HTERT RPE-1 (cell line): ENCODE measurements at regions not wholly inside any gene's neighbourhood (a gene's known extent, or its start where the extent isn't known, plus 50 kb on each side); places are given as distances from the start of the nearest gene placed in this dataset.

Source experiments
- in situ Hi-C: fragments of 300-500 bp; cut with MboI; formaldehyde crosslinking; loops from 4 replicates; pipeline ENCODE4 v1.14.3; 2020; ENCODE audit warnings: low sequenced_read_pairs

DNA sequence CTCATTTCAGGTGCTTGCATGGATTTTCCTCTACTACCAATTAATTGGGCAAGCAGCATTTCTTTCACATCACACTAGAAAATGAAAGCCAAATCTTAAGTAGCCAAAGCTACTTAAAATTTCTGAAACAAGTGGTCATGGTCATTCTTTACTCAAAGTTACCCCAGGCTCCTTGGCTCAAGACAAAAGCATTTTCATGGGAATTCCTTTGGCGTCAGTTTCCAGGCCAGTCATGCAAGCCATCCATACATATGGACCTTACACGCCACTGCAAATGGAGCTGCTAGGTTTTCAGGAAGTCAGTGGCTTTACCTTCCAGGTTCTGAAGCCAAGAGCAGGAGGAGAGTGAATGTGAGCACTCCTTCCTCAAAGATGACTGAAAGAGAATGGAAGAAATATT lies 83.7 kb upstream of the IL12A start:
- in situ Hi-C loops, result no loop called here

DNA sequence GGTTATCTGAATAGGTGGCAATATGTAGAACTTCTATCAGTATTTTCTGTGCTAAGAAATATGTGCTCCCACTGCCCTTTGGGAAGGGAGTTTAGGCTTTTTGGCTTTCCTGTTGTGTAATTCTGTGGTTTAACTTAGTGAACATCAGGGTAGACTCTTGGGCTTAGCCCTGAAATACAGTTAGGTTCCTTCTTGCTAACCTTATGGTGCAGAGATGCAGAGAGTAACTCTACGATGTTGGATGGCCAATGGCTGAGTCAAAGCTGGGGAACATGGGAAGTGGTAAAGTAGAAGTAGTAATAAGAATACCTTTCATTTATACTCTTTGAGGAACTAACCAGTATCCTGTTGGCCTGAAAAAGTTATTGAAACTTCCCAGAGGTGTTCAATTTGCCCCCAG lies 80.8 kb upstream of the IL12A start:
- in situ Hi-C loops, result no loop called here

DNA sequence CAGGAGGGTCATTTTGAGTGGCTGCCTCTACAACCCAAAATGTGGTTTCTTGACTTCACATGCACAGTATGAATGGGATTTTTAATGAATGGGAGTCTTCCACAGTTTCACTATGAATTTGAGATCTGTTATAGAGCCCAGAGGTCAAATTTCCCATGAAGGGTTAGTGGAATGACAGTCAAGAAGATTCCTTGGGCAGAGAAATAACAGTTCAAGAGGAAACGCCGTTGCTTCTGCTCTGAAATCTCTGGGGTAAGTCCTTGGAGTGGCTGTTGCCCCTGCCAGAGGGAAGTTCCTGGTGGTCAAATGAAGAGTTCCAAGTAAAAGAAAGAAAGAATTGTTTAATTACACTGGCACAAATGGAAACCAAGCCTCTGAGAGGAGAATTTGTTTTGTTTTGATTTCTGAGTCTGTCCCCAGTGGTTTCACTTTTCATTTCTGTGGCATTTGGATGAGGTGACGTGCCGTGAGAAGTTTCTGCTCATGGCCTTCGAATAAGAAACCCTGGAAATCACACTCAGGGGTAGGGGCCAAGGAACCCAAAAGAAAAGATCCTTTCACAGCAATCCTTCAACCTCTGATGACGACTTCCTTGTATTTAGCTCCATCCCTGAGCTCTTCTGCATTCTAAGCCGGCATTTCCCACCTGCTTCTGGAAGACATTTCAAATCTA lies 77.5 kb upstream of the IL12A start:
- in situ Hi-C loops, result no loop called here

DNA sequence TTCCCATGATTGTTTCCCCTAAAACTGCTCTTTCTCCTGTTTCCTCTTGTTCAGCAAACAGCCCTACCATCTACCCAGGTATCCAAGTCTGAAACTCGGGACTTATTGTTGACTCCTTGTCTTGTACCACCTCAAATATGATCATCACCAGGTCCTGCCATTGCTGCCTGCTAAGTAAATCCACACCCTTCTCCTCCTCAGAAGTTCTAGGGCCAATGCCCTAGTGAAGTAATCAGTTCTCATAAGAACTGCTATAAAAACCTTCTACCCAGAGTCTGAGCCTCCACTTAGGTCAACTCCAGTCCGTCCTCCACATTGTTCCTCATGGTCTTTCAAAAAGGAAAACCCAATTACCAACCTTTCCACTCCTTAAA lies 77.0 kb upstream of the IL12A start:
- in situ Hi-C loops, result no loop called here

DNA sequence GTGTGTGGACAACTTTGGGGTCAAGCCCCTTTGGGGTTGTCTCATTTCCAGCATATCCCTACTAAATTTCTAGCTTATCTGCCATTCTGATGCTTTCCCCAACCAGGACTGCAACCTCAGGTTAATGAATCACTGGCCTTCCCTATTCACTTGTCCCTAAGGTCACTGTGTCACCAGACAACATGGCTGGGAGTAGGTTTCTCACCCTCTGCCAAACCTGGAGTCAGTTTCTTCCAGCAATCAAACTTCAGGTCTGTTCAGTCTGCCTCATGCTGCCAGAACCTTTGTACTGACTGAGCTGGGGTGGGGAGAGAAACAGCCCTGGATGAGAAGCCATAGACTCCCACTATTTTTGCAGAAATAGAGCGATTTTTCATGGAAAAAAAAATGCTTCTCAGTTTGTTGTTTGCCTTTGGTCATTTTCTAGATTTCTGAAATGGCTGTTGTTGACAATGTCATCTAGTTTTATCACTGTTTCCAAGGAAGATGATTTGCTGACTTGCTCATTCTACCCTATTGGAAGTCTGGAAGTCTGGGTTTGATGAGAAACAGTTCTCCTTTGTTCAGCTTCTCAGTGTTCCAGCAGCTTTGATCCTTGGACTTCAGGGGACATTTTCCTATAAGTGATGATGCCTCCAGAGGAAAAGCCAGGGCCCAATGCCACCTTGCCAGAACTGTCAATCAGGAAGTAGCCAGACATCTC lies 74.8 kb upstream of the IL12A start:
- in situ Hi-C loops, result no loop called here

DNA sequence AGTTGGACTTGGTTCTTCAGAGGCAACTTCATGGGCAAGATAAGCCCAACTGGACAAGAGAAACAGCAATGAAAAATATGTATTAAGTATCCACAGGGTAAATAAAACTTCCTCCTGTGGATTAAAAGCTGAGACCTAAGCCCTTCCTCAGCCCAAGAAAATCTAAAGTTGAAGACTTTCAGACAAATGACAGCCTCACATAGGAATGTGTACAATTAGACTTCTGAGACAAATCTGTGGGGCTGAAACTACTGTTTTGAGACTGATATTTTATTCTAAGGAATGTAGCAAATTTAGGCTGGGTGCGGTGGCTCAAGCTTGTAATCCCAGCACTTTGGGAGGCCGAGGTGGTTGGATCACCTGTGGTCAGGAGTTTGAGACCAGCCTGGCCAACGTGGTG lies 74.2 kb upstream of the IL12A start:
- in situ Hi-C loops, result no loop called here

DNA sequence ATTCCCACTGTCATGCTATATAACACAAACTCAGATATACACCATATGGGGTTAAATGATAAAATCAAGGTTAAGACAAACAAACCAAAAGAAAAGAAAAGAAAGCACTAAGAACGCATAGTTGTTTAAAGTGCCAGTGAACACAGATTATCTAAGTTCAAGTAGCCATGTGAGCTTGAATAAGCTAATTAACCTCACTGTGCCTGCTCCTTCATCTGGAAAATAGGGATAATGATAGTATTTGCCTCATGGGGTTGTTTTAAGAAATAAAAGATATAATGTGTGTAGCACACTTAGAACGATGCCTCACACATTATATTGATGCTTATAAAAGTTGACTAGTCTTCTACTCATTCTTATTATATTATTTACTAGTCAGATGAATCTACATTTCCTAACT lies 72.6 kb upstream of the IL12A start:
- in situ Hi-C loops, result no loop called here

DNA sequence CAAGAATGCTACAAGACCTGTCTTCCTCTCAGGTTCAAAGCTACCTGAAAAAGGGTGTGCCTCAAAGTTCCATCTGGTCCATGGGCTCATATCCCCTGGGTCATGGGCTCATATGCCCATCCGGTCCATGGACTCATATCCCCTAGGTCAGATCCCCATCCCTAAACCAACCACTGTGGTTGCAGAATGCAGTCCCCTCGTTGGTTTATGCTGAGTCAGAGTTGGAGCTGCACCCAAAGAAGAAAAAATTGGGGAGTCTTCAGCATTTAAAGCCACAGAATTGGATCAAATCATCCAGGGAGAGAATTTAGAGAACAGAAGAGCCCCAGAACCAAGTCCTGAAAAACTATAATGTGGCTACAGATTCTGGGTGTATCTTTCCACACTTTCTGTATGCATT lies 71.5 kb upstream of the IL12A start:
- in situ Hi-C loops, result no loop called here

DNA sequence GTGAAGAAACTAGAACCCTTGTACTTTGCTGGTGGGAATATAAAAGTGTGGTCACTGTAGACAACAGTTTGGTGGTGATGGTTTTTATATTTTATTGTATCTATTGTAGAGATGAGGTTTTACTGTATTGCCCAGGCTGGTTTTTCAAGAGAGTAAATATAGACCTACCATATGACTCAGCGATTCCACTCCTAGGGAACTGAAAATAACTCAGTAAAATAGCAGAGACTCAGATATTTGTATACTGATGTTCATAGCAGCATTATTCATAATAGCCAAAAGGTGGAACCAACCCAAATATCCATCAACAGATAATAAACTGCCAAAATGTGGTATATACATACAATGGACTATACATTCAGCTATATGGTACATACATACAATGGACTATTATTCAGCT lies 68.8 kb upstream of the IL12A start:
- in situ Hi-C loops, result no loop called here

DNA sequence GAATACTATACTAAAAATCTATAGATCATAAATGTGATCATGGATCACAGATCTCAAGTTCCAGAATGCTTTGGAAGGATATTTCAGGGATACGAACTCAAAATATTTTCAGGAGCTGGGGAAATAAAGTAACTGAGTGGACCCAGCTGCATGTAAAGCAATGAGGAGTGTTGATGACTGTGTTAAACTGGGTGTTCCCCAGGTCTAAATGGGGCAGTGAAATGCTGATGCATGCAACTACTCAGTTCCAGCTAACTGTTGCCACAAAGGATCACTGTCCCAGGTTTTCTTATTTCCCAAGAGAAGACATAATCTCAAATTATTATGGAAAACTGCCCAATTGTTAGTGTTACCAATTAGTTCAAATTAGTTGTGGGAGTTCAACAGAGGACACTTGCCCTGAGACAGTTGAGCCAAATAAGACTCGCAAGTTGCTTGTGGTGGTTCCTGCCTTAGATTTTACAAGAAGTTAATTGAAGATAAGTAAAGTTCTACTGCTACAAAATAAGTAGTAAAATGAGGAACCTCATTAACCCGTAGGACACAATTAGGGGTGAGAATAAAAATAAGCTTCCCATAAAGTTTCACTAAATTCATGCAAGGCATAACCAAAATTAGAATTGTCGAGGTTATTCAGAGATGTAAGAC lies 66.3 kb upstream of the IL12A start:
- in situ Hi-C loops, result no loop called here

DNA sequence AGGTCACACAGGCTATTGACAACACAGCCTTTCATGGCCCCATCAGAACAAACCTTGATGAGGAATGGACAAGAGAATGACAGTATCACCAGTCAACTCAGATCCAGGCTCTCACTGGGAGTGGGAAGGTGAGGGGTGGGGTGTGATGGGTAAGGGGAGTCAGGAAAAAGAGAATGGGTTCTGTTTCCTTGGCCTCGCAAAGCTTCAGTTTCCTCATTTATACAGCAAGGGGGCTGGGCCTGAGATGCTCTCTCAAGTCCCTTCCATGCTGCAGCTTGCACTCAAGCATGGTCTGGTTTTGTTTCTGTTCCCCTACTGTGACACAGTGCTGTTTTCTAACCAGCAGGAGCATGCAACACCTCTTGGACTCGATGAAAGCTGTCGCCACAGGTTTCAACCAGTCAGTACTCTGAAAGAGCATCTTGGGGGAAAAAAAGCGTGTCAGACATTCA lies 65.7 kb upstream of the IL12A start:
- in situ Hi-C loops, result no loop called here

DNA sequence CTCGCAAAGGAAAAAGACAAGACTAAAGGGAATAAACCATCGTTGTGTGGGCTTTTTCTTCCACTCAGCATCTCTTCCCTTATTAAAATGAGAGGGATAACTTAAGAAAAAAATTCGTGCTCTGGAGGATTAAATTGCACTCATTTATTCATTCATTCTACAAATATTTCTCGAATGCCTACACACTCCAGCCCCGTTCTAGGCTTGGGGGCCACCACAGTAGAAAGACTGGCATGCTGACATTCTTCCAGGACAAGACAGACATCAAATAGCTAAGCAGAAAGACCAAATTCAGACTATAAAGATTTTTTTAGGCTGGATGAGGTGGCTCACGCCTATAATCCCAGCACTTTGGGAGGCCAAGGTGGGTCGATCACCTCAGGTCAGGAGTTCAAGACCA lies 65.3 kb upstream of the IL12A start:
- in situ Hi-C loops, result no loop called here

DNA sequence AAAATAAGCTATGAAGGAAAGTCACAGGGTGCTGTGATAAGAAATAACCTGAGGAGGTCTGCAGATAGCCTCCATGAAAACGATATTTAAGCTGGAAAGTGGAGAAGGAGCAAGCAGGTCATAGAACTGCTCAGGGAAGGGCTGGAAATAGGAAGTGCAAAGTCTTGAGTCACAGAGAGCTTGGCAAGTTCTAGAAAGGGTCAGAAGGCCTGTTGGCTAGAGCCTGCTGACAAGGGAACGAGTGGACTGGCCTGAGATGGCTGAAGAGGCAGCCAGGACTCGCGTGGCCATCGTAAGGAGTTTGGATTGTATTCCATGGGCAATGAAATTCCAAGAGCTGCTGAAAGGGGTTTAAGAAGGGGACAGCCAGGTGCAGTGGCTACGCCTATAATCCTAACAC lies 64.7 kb upstream of the IL12A start:
- in situ Hi-C loops, result no loop called here

DNA sequence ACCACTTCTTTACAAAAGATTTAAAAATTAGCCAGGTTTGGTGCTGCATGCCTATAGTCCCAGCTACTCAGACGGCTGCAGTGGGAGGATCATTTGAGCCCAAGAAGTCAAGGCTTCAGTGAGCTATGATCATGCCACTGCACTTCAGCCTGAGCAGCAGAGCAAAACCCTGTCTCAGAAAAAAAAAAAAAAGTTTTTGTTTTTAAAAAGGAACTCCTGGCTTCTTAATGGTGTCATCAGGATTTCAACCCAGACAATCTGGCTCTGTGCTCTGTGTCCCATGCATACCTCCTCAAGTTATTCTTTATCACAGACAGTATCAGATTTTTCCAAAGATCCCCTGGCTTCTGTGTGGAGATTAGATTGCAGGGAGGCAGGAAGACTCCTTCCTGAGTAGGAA lies 64.2 kb upstream of the IL12A start:
- in situ Hi-C loops, result no loop called here

DNA sequence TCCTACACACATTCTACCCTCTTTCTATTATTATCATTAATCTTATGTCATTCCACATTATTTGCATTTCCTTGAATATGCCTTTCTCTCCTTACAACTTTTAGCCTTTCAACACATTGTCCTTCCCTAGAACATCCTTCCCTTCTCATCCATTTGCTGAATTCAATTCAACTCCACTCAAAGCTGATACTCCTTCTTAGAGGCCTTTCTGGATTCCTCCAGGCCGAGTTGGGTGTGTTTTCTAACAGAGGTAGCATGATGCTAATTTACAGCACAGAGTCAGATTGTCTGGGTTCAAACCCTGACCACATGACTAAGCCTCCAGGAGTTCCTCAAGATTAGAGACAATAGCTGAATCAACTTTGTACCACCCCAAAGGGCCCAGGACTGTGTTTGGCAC lies 63.4 kb upstream of the IL12A start:
- in situ Hi-C loops, result no loop called here

DNA sequence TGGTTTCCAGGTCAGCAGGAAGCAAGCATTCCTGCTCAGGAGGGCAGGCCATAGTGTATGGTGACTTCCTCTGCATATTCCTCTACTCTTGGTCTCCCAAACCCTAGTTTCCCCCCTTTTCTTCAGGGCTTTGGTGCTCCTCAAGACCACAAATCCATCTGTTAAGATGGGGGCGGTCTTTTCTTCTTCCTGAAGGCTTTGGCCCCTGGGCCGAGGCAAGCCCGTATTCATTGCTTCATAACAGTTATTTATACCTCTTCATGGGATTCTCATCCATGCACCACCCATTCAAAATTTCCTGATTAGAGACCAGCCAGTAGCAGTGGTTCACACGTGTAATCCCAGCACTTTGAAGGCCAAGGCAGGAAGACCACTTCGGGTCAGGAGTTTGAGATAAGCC lies 62.1 kb upstream of the IL12A start:
- in situ Hi-C loops, result no loop called here

DNA sequence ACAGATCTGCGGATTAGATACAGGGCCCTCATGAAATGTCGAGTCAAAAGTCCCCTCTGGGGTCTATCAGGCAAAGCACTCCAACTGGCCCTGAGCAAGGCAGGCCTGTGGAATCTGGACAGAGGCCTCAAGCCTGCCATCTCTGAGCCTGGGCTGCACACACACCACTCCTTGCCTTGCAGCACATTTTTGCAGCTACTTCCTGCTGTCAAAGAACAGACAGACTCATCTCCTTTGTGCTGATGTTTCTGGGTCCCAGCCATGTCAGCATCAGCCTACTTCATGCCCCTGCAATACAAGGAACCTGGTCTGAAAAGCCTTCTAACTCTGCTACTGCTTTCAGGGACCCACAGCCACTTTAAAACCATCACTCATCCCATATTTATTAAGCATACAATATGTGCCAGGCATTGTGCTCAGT lies 60.6 kb upstream of the IL12A start:
- in situ Hi-C loops, result no loop called here

DNA sequence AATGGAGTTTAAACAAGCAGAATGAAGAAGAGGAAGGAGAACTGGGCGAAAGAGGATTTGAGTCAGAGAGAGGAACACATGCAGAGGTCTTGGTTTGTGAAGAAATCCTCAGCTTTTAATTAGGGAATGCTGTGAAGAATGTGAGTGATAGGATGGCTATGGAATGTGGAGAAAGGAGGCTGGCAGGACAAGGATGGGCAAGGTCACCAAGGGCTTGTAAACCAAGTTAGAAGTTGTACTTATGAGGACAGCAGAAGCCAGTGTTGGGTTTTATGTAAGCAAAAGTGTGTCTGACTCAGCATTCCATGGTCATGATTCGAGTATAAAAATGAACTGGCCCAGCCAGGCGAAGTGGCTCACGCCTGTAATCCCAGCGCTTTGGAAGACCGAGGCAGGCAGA lies 60.0 kb upstream of the IL12A start:
- in situ Hi-C loops, result no loop called here

DNA sequence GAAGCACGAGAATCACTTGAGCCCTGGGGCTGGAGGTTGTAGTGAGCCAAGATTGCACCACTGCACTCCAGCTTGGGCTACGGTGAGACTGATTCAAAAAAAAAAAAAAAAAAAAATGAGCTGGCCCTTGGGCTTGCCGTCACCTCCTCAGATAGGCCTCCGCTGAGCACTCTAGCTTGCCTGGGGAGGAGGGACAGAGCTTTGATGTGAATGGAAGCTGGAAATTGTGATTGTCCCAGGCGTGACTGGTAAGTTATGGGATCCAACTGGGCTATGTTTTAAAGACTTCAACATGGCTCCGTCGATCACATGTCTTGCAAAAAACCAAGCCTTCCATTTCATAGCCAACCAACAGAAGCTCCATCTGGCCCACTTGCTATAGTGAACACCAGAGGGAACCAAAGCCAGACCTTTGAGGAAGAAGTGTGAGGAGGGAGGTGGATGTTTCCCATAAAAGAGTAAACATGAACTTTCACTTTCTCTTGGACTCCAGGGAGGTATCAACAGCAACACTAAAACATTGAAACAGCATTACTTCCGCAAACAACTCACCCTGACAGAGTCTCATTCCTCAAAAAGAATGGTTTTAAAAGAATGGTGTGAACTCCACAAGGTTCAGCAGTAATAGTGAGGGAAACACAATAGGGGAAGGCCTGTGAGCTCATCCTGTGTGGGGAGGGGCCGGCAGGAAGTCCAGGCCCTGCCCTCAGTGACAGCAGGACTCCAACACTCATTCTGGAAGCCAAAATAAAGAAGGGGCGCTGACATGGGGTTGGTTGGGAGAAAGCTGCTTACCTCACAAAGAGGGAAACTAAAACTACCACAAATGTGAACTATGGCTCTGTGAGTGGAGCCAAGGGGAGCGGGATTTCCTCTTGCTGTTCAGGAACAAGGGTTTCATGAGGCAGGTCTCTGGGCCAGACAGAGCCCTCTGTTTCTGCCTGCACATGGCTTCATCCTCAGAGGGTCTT lies 59.2 kb upstream of the IL12A start:
- in situ Hi-C loops, result no loop called here

DNA sequence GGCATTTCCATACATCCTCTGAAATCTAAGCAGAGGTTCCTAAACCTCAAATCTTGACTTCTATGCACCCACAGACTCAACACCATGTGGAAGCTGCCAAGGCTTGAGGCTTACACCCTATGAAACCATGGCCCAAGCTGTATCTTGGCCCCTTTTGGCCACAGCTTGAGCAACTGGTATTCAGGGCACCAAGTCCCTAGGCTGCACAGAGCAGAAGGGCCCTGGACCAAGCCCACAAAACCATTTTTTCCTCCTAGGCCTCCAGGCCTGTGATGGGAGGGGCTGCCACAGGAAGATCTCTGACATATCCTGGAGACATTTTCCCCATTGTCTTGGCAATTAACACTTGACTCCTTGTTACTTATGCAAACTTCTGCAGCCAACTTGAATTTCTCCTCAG lies 54.4 kb upstream of the IL12A start:
- in situ Hi-C loops, result no loop called here

DNA sequence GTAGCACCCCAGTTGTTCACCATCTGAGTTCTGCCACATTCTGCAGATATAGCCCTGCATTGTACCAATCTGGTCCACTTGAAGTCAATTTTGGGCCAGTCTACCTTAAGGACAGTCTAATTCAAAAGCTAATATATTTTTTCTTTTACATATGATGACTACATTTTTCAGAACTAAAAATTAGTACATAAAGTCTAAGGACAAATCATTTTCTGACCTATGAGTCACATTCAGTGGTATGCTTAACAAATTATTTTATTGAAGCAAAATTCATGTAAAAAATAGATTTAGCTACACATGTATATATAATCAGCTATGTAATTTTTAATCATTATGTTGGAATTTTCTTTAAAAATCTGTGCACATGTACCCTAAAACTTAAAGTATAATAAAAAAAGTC lies 52.1 kb upstream of the IL12A start:
- in situ Hi-C loops, result no loop called here
